HCT116 (cell line): ENCODE measurements at regions not wholly inside any gene's neighbourhood (a gene's known extent, or its start where the extent isn't known, plus 50 kb on each side); places are given as distances from the start of the nearest gene placed in this dataset.

ENCODE experiments used
- ATAC-seq: fragments of 200-7000 bp; cut with Tn5 transposase; 2 replicates; pipeline ENCODE4 v1.9.1; 2020; ENCODE audit warnings: mild to moderate bottlenecking, moderate library complexity
- BruUV-seq: library from RNA; stranded (reverse); fragments of 400-500 nt; replicated peaks from 2 replicates; lab custom pipeline; 2021; lab: Mats Ljungman, UMichigan
- CTCF ChIA-PET: fragments of 300-600 bp; sonication (Branson Sonifier 250); formaldehyde crosslinking; loops from one replicate; lab custom pipeline; 2021; ENCODE audit warnings: antibody characterized with exemption; lab: Charles Lee
- POLR2A ChIA-PET: fragments of 300-600, 350-600 bp; sonication (Branson Sonifier 250); formaldehyde crosslinking; loops from one replicate; lab custom pipeline; 2021; ENCODE audit warnings: antibody characterized with exemption; lab: Charles Lee
- RAD21 ChIA-PET, 2 experiments: fragments of 300-600 bp; sonication (Branson Sonifier 250); formaldehyde crosslinking; loops; one replicate each; lab custom pipeline; 2023; ENCODE audit warnings: low total read pairs in 2 of 2; ENCODE audit not compliant: uncharacterized antibody in 2 of 2, unreplicated experiment in 2 of 2, low non-redundant PET in 1 of 2; lab: Charles Lee
- DNase-seq: peaks from one replicate; pipeline ENCODE4 v3.0.0-alpha.2; 2010; ENCODE audit warnings: low read depth, low spot score
- H2AFZ ChIP-seq: fragments of 200-600 bp; shearing (Covaris generic), sonication (generic); 2 replicates; pipeline ENCODE4 v1.6.1; 2017; ENCODE audit warnings: low read depth, mixed run types, mixed read lengths, antibody characterized with exemption, low read length; ENCODE audit not compliant: poor library complexity, severe bottlenecking
- H3K27ac ChIP-seq: 2 replicates; pipeline ENCODE4 v1.5.1; 2012; ENCODE audit warnings: low read depth, low read length
- H3K27me3 ChIP-seq: fragments of 200-600 bp; sonication (generic); 2 replicates; pipeline ENCODE4 v1.6.1; 2016; ENCODE audit warnings: mixed run types, low read length, mixed read lengths; ENCODE audit not compliant: insufficient read depth
- H3K36me3 ChIP-seq, 2 experiments: fragments of 200-500 bp in 1 of 2; fragments of 200-600 bp in 1 of 2; sonication (Bioruptor generic) in 1 of 2; sonication (generic) in 1 of 2; 2 replicates each; pipeline versions ENCODE4 v1.5.1 to v1.6.1; 2014 to 2016; ENCODE audit warnings: low read length in 2 of 2, inconsistent platforms in 1 of 2, mixed read lengths in 1 of 2, mixed run types in 1 of 2; ENCODE audit not compliant: insufficient read depth in 2 of 2, control insufficient read depth in 1 of 2
- H3K4me1 ChIP-seq, 2 experiments: fragments of 200-600 bp in 1 of 2; sonication (generic) in 1 of 2; 2 replicates each; pipeline versions ENCODE4 v1.5.1 to v1.6.1; 2012 to 2017; ENCODE audit warnings: low read length in 2 of 2, inconsistent platforms in 1 of 2, mild to moderate bottlenecking in 1 of 2, mixed read lengths in 1 of 2, mixed run types in 1 of 2, moderate library complexity in 1 of 2; ENCODE audit not compliant: insufficient read depth in 2 of 2, control insufficient read depth in 1 of 2
- H3K4me2 ChIP-seq: fragments of 200-600 bp; sonication (generic); 2 replicates; pipeline ENCODE4 v1.6.1; 2017; ENCODE audit warnings: mixed run types, low read length, mixed read lengths
- H3K4me3 ChIP-seq, 2 experiments: fragments of 200-600 bp in 1 of 2; sonication (generic) in 1 of 2; replicated peaks in 1 of 2; 2 replicates each; pipeline ENCODE4 v1.5.1; 2011 to 2016; ENCODE audit warnings: low read length in 2 of 2, control low read depth in 1 of 2, low read depth in 1 of 2, mild to moderate bottlenecking in 1 of 2, mixed read lengths in 1 of 2, mixed run types in 1 of 2
- H3K79me2 ChIP-seq: fragments of 200-600 bp; sonication (generic); 2 replicates; pipeline ENCODE4 v1.6.1; 2017; ENCODE audit warnings: mild to moderate bottlenecking, mixed run types, low read length, moderate library complexity, mixed read lengths; ENCODE audit not compliant: insufficient read depth
- H3K9ac ChIP-seq: fragments of 200-600 bp; sonication (generic); 2 replicates; pipeline ENCODE4 v1.6.1; 2016; ENCODE audit warnings: low read length, mixed read lengths
- H3K9me2 ChIP-seq: fragments of 200-600 bp; sonication (generic), shearing (Covaris generic); 2 replicates; pipeline ENCODE4 v1.6.1; 2017; ENCODE audit warnings: mixed run types, mild to moderate bottlenecking, moderate library complexity; ENCODE audit not compliant: insufficient read depth
- H3K9me3 ChIP-seq, 2 experiments: fragments of 200-500 bp in 1 of 2; fragments of 200-600 bp in 1 of 2; sonication (Bioruptor generic) in 1 of 2; sonication (generic) in 1 of 2; 2 replicates each; pipeline ENCODE4 v1.6.1; 2014 to 2017; ENCODE audit warnings: low read length in 2 of 2, mixed read lengths in 2 of 2, inconsistent platforms in 1 of 2, low read depth in 1 of 2, mild to moderate bottlenecking in 1 of 2, mixed run types in 1 of 2, moderate library complexity in 1 of 2; ENCODE audit not compliant: control insufficient read depth in 1 of 2, insufficient read depth in 1 of 2
- H4K20me1 ChIP-seq: fragments of 200-600 bp; sonication (generic), shearing (Covaris generic); 2 replicates; pipeline ENCODE4 v1.6.1; 2017; ENCODE audit warnings: mixed run types, mild to moderate bottlenecking, moderate library complexity; ENCODE audit not compliant: insufficient read depth
- CBX3 ChIP-seq: IDR thresholded peaks from 2 replicates; pipeline ENCODE4 v1.6.1; 2012; ENCODE audit warnings: low read depth
- CEBPB ChIP-seq: IDR thresholded peaks from 2 replicates; pipeline ENCODE4 v1.6.1; 2012; ENCODE audit warnings: low read depth
- EZH2 ChIP-seq: fragments of 200-600 bp; sonication (generic); IDR thresholded peaks from 2 replicates; pipeline ENCODE4 v1.6.1; 2017; ENCODE audit warnings: antibody characterized with exemption, mixed run types
- FOSL1 ChIP-seq: IDR thresholded peaks from 2 replicates; pipeline ENCODE4 v1.6.1; 2012; ENCODE audit warnings: low read depth
- JUND ChIP-seq: IDR thresholded peaks from 2 replicates; pipeline ENCODE4 v1.6.1; 2012
- POLR2A ChIP-seq: IDR thresholded peaks from 2 replicates; pipeline ENCODE4 v1.7.0; 2011; ENCODE audit warnings: borderline replicate concordance; ENCODE audit not compliant: insufficient read depth, insufficient read length; ENCODE audit errors: extremely low read depth
- SP1 ChIP-seq: IDR thresholded peaks from 2 replicates; pipeline ENCODE4 v1.6.1; 2012; ENCODE audit warnings: low read depth
- SRF ChIP-seq: IDR thresholded peaks from 2 replicates; pipeline ENCODE4 v1.6.1; 2012; ENCODE audit warnings: low read depth
- YY1 ChIP-seq: IDR thresholded peaks from 2 replicates; pipeline ENCODE4 v1.6.1; 2011; ENCODE audit warnings: low read length, low read depth, moderate library complexity, mild to moderate bottlenecking; ENCODE audit not compliant: insufficient replicate concordance; ENCODE audit errors: extremely low read depth
- ZFX ChIP-seq: fragments of 450-650 bp; IDR thresholded peaks from 2 replicates; pipeline ENCODE4 v1.6.1; 2017
- intact Hi-C: fragments of 100-400 bp; cut with micrococcal nuclease; formaldehyde crosslinking; loops from 2 replicates; pipeline ENCODE4 v1.10.0; 2022
- TF ChIP-seq, protein P1 (sequence below): IDR thresholded peaks from 2 replicates; pipeline ENCODE4 v1.6.1; 2012; ENCODE audit warnings: low read depth
- TF ChIP-seq, protein P2 (sequence below): IDR thresholded peaks from 2 replicates; pipeline ENCODE4 v1.6.1; 2012
- TF ChIP-seq, protein P3 (sequence below), 3 experiments: fragments of 200-600 bp in 1 of 3; sonication (generic) in 1 of 3; IDR thresholded peaks in 2 of 3; conservative IDR thresholded peaks in 1 of 3; 2 replicates each; pipeline ENCODE4 v1.5.1; 2012 to 2017; ENCODE audit warnings: low read depth in 2 of 3, low read length in 2 of 3, antibody characterized with exemption in 1 of 3, borderline replicate concordance in 1 of 3, control low read depth in 1 of 3, mild to moderate bottlenecking in 1 of 3, mixed read lengths in 1 of 3, mixed run types in 1 of 3, moderate library complexity in 1 of 3; ENCODE audit not compliant: insufficient read depth in 1 of 3
- TF ChIP-seq, protein P4 (sequence below): IDR thresholded peaks from 2 replicates; pipeline ENCODE4 v1.6.1; 2012

DNA sequence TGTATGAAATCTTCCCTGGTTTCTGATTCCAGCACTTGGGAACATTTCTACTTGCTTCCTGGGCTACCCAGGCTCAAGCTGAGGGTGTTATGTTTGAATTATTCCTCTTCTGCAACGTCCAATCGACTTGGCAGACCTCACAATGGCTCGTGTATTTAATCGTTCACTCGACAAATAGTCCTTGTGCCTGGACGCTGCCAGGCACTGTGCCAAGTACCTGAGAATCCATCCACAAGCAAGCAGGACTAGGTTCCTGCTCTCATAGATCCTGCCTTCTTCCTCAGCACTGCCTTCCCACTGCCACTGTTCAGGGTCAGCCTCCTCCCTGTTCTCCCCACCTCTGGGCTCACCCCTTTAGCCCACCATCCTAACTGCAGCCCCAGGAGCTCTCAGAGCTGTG, 113.3 kb downstream of the EFNB1 start (continued):
- TF ChIP-seq, protein P1, sequence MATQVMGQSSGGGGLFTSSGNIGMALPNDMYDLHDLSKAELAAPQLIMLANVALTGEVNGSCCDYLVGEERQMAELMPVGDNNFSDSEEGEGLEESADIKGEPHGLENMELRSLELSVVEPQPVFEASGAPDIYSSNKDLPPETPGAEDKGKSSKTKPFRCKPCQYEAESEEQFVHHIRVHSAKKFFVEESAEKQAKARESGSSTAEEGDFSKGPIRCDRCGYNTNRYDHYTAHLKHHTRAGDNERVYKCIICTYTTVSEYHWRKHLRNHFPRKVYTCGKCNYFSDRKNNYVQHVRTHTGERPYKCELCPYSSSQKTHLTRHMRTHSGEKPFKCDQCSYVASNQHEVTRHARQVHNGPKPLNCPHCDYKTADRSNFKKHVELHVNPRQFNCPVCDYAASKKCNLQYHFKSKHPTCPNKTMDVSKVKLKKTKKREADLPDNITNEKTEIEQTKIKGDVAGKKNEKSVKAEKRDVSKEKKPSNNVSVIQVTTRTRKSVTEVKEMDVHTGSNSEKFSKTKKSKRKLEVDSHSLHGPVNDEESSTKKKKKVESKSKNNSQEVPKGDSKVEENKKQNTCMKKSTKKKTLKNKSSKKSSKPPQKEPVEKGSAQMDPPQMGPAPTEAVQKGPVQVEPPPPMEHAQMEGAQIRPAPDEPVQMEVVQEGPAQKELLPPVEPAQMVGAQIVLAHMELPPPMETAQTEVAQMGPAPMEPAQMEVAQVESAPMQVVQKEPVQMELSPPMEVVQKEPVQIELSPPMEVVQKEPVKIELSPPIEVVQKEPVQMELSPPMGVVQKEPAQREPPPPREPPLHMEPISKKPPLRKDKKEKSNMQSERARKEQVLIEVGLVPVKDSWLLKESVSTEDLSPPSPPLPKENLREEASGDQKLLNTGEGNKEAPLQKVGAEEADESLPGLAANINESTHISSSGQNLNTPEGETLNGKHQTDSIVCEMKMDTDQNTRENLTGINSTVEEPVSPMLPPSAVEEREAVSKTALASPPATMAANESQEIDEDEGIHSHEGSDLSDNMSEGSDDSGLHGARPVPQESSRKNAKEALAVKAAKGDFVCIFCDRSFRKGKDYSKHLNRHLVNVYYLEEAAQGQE, result no peak
- no peak for TF ChIP-seq SP1
- no peak for TF ChIP-seq FOSL1
- TF ChIP-seq CBX3, result no peak
- no peak for TF ChIP-seq CEBPB

DNA sequence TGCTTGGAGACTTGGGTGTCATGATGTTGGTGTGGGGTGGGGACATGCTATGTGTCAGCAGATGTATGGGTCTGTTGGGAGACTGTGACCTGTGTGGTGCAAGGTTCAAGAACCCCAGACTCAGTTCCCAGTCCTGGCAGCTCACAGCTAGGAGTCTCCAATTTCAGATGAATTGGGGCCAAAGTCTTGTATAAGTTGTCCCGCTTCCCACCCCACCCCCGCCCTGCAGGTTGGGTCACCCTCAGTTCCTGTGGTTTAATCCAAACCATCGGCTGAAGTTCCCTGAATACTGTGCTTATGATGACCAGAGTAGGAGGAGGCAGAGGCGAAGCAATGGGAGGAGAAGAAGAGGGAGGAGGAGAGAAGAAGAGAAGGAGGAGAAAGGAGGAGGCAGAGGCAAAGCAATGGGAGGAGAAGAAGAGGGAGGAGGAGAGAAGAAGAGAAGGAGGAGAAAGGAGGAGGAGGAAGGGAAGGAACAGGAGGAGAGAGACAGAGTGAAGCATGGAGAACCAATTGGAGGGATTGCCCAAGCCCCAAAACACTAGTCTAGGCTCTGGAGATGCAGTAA, 112.6 kb downstream of the EFNB1 start:
- POLR2A ChIA-PET, result no interaction called here

More for the DNA sequence above, 112.6 kb downstream of the EFNB1 start:
- H3K4me3 ChIP-seq, result no peak overlapping the region
- no peak for TF ChIP-seq FOSL1
- TF ChIP-seq, protein P2, sequence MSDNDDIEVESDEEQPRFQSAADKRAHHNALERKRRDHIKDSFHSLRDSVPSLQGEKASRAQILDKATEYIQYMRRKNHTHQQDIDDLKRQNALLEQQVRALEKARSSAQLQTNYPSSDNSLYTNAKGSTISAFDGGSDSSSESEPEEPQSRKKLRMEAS, result no peak
- no peak for TF ChIP-seq EZH2
- TF ChIP-seq, protein P3, sequence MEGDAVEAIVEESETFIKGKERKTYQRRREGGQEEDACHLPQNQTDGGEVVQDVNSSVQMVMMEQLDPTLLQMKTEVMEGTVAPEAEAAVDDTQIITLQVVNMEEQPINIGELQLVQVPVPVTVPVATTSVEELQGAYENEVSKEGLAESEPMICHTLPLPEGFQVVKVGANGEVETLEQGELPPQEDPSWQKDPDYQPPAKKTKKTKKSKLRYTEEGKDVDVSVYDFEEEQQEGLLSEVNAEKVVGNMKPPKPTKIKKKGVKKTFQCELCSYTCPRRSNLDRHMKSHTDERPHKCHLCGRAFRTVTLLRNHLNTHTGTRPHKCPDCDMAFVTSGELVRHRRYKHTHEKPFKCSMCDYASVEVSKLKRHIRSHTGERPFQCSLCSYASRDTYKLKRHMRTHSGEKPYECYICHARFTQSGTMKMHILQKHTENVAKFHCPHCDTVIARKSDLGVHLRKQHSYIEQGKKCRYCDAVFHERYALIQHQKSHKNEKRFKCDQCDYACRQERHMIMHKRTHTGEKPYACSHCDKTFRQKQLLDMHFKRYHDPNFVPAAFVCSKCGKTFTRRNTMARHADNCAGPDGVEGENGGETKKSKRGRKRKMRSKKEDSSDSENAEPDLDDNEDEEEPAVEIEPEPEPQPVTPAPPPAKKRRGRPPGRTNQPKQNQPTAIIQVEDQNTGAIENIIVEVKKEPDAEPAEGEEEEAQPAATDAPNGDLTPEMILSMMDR (IDR thresholded peaks at IDR 0.05 in 2 of 3, conservative IDR thresholded peaks at IDR 0.05 in 1 of 3; ENCODE audit: borderline replicate concordance in 1 of 3, insufficient read depth in 1 of 3, low read depth in 2 of 3, low read length in 2 of 3), result no peak
- TF ChIP-seq ZFX, result no peak
- no peak for TF ChIP-seq YY1
- no peak for TF ChIP-seq JUND
- no peak for TF ChIP-seq POLR2A
- TF ChIP-seq SRF, result no peak
- TF ChIP-seq, protein P4, sequence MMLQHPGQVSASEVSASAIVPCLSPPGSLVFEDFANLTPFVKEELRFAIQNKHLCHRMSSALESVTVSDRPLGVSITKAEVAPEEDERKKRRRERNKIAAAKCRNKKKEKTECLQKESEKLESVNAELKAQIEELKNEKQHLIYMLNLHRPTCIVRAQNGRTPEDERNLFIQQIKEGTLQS, result no peak
- no peak for TF ChIP-seq CBX3
- no peak for TF ChIP-seq SP1
- TF ChIP-seq, all 23 proteins: peak for 0
- RAD21 ChIA-PET, result no interaction called here
- no peaks in the 10 kb centered on the region for H3K79me2 ChIP-seq
- H4K20me1 ChIP-seq, result no peaks in the 10 kb centered on the region
- no peak for ATAC-seq
- no TSS peak for BruUV-seq
- peaks cover 0 to 6% of the 10 kb centered on the region in 2 experiments; a peak in 1 of 4 replicates for H3K4me1 ChIP-seq
- H2AFZ ChIP-seq, result no peak overlapping the region
- H3K9ac ChIP-seq, result no peak overlapping the region
- H3K36me3 ChIP-seq, result no peaks in the 10 kb centered on the region
- H3K9me3 ChIP-seq, result no peaks in the 10 kb centered on the region
- no peak overlapping the region for H3K4me2 ChIP-seq
- H3K27me3 ChIP-seq, result no peaks in the 10 kb centered on the region
- no peaks in the 10 kb centered on the region for H3K9me2 ChIP-seq
- no peak for DNase-seq
- intact Hi-C loops, result no loop called here
- no peak overlapping the region for H3K27ac ChIP-seq
- CTCF ChIA-PET, result no interaction called here
